EH (cell line): ENCODE measurements at regions not wholly inside any gene's neighbourhood (a gene's known extent, or its start where the extent isn't known, plus 50 kb on each side); places are given as distances from the start of the nearest gene placed in this dataset.

Experiments
- DNase-seq: peaks from one replicate; pipeline ENCODE4 v3.0.0-alpha.2; 2015; ENCODE audit warnings: low read depth

GRCh38 chr5:68482199-68482598, 266.6 kb downstream of the PIK3R1 start:
- no peak for DNase-seq

GRCh38 chr5:68484307-68485068, 268.9 kb downstream of the PIK3R1 start:
- DNase-seq, result peak; percentile 92

GRCh38 chr5:68489556-68489955, 274.0 kb downstream of the PIK3R1 start:
- DNase-seq, result no peak

DNA sequence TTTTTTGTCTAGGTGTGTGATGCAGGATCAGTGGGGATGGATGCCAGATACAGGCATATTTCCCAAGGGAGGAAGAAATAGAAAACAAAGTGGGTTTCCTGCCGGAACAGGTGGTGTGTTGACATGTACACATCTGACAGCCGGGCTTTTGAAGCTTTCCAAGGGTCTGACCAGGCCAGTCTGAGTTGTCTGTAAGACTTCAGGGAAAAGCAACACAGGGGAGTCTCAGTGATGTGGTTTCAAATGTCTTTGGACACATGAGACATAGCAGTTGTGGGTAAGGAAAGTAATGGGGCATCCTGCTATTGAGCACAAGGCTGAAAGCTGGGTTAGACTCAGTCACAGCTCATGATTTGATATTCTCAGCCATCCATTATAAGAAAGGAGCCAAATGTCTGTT, 274.9 kb downstream of the PIK3R1 start:
- no peak for DNase-seq

- DNase-seq, result no peak
These were observed 279.2 kb downstream of the PIK3R1 start for GRCh38 chr5:68494771-68495170.

- peak; percentile 82 for DNase-seq
These were observed 284.4 kb downstream of the PIK3R1 start for GRCh38 chr5:68499987-68500386.

DNA sequence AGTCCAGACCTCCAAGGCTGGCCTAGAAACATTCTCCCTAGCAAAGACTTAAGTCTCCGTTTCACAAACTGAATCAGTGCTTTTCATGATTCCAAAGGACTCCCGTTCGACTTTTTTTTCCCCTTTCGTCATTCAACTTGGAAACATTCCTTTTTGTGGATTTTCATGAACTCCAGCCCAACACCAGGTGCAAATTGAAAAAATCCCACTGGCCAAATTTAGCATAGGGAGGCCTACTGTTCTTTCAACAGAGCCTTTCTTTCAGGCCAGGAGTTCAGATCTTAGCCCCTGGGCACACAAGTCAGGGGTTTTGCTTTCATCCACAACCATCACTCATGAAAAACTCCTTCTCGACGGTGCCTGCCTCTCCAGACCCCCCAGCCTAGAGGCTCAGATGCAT, 285.3 kb downstream of the PIK3R1 start:
- no peak for DNase-seq

- DNase-seq, result peak; percentile 51
These were observed 287.0 kb downstream of the PIK3R1 start for GRCh38 chr5:68502531-68502930.

- DNase-seq, result peak; percentile 72
These were observed 288.8 kb downstream of the PIK3R1 start for GRCh38 chr5:68504306-68504705.

GRCh38 chr5:68505917-68506860, 290.6 kb downstream of the PIK3R1 start:
- DNase-seq, result peak; percentile 83

DNA sequence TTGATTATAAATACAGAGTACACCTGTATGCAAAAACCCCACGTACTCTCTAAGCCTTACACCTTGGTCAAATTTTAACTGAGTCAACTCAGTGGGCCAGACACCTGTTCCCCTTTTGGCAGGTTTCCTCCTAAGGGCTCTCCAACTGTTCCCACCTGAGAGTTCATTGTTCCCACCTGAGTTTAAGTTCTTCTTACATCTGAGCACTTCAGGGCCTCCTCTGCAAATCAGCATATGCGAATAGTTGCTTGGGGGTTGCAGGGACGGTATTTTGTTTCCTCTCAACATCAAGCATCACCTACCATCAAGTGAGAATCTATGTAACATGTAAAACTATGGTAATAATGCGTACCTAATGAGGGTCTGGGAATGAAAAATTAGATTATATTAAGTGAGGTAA, 300.0 kb downstream of the PIK3R1 start:
- DNase-seq, result no peak

DNA sequence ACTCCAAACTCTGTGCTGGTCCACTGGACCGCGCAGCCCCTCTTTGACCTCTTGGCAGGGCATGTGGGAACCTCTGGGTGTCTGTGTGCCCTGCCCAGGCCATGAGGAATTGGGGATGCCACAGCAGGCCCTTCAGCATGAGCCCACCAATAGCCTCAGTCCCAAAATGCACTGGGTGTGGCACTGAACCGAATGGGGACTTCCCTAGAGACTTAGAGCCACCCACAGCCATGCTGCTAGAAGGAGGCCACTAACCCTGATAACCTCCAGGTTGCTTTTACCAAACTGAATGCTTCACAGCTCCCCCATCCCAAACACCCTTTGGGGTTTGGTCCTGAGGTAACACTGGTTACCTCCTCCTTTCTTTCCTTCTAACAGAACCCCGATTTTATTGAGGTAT, 302.7 kb downstream of the PIK3R1 start:
- no peak for DNase-seq

DNA sequence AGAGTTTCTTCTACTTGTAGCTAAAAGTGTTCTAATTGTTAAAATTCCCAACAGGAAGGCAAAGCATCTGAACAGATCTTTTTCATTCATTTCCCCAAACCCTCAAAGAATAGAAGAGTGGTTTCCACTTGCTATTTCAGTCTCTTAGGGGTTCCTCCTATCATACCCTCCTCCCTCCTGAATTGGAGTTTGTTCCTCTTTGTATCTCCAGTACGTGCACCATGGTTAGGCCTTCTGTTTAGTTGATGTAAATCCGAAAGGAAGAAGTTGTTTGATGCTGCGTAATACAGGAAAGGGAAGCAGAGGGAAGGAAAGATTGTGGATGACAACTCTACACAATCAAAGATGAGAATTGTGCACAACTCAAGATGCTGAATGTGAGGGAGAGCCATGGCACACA, 303.6 kb downstream of the PIK3R1 start:
- no peak for DNase-seq

DNA sequence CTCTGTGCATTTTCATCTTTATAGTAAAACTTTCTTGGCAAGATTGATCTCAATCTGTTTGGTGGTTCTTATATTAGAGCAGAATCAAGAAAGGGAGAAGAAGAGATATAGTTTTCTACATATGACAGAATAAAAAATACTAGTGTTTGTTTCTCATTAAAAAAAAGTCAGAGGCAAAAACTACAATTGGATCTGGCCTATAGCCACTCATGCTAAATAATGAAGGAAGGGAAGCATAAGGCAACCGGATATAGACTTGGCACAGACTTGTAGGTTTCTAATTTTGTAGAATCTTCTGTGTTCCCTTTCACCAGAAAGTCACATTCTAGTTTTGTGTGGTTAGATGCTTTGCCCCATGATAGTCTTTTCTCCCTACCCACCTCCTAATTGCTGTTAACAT, 306.2 kb downstream of the PIK3R1 start:
- DNase-seq, result no peak

DNA sequence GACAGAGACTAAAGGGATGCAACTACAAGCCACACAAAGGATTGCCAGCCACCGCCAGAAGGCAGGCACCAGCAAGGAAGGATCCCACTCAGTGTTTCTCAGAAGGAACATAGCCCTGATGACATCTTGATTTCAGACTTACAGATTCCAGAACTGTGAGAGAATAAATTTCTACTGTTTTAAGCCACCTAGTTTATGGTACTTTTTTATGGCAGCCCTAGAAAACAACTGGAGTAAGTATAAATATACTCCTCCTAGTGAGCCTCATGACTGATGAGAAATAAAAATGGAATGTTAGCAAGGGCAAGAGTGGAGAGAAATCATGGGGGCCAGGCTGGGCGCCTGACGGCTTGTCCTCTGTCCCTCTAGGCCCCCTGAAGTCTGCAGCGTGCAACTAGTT, 307.3 kb downstream of the PIK3R1 start:
- DNase-seq, result peak; percentile 79

- peak; percentile 74 for DNase-seq
These were observed 313.3 kb downstream of the PIK3R1 start for GRCh38 chr5:68528821-68529273.

GRCh38 chr5:68529581-68529980, 314.0 kb downstream of the PIK3R1 start:
- DNase-seq, result peak; percentile 89

- DNase-seq, result no peak
These were observed 316.4 kb downstream of the PIK3R1 start for GRCh38 chr5:68531970-68532369.

DNA sequence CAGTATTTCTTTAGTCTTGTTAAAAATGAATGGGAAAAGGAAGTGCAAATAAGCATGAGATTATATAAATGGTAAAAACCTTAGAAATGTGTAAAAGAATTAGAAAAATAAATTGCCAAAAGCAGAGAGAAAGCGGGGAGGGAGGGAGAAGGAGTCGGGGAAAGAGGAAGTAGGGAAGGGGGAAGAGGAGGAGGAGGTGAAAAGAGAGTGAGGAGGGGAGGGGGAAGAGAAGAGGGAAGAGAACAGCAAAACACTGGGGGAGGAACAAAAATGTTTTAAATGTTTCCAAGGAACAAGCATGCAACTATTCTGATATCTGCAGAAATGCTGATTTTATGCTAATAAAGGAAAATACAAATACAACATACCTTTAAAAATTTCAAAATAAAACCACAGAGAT, 317.5 kb downstream of the PIK3R1 start:
- DNase-seq, result no peak

DNA sequence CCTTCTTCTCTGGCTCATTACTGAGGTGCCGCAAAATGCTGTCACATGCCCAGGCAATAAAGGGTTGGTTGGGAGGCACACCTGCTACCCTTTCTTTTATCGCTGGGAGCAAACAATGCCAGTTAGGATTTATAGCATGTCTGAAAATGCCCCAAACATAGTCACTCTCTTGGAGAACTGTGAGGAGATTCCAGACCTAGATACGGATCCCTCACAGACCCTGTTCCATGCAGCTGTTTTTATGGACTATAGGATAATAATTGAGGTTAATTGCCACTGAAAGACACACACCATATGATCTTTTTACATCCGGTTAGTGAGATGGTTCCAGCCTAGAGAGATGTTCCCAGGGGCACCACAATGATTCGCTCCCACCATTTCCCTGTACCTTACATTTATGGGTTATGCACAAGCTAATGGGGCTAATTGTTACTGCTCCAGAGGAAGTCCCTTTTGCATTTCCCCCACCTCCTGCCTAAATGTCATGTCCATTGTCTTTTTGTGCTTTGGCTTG, 318.1 kb downstream of the PIK3R1 start:
- no peak for DNase-seq

DNA sequence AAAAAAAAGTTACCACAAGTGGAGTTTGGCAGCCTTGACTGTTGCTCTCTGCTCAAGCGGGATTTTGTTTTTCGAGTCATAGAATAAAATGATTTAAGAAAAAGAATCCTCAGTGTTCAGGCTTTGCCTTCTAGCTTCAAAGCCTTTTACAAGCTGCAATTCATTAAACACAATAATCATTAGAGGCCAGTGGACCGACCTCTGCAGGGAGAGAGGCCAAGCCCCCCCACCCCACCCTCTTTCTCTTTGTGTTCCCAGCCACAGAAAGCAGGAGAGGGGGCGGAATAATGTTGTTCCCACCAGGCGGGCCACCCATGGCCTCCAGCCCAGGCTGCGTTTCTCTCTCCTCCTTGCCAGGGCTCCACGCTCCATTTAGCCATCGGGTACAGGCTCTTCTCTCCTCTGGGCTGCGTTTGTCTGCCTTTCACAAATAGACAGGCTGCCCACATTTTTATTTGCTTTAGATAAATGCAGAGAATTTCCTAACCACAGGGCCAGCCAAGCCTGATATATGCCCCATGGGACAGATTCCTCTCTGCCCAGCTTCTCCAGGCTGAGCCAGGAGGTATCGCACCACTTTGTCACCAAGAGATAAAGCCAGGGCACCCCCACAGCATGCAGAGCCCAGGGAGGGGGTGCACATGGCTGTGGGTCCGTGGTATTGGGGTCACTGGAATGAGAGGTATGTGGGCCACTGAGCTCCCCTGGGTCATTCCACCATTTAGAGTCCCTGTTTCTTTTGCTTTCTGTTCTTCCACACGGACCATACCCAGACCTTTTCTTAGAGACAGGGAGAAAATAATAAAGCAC, 318.8 kb downstream of the PIK3R1 start:
- peak; percentile 61 for DNase-seq

GRCh38 chr5:68534956-68535520, 319.5 kb downstream of the PIK3R1 start:
- no peak for DNase-seq
